ENCODE measurements at regions not wholly inside any gene's neighbourhood (a gene's known extent, or its start where the extent isn't known, plus 50 kb on each side); places are given as distances from the start of the nearest gene placed in this dataset.

DNA sequence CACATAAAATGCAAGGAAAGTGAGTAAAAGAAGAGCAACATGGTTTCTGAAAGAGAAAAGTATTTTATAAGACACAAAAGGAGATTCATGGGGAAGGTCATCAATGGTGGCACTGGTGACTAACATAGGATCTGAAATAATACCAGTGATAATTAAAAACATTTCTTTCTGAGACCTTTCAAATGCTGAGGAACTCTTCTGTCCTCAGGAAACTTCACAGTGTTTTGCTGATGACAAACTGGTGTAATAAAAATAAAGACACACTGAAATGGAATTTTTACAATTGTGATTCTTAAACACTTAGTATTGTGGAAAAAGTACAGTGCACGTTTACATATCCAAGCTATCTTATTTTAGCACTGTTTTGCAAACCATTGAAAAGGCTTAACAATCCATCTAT is 80.4 kb upstream of the ZBTB20 start:
- Histone ChIP-seq H3K27ac (ENCODE audit: low read depth, low read length) (no peak overlapping the region), H3K9me3 (ENCODE audit: control insufficient read depth in 5 of 5, low read length in 5 of 5) (no peaks in the 10 kb centered on the region), H3K4me1 (ENCODE audit: control insufficient read depth in 5 of 5, insufficient read depth in 5 of 5, low read length in 5 of 5) (peaks cover 0 to 13% (median 9%) of the 10 kb centered on the region in 5 donors), H3K9ac (ENCODE audit: low read length in 5 of 5) (no peak overlapping the region), H3K36me3 (ENCODE audit: control insufficient read depth in 5 of 5, insufficient read depth in 5 of 5, low read length in 5 of 5) (no peaks in the 10 kb centered on the region), H3K27me3 (ENCODE audit: control insufficient read depth in 5 of 5, insufficient read depth in 4 of 5, low read length in 5 of 5) (no peaks in the 10 kb centered on the region), H3K4me3 (ENCODE audit: low read depth in 1 of 5, low read length in 5 of 5) (no peak overlapping the region)

GRCh38 chr3:115228266-115228665 is 81.2 kb upstream of the ZBTB20 start:
- Histone ChIP-seq H3K9ac (ENCODE audit: low read length in 5 of 5) (no peak overlapping the region), H3K9me3 (ENCODE audit: control insufficient read depth in 5 of 5, low read length in 5 of 5) (no peaks in the 10 kb centered on the region), H3K27ac (ENCODE audit: low read depth, low read length) (no peak overlapping the region), H3K27me3 (ENCODE audit: control insufficient read depth in 5 of 5, insufficient read depth in 4 of 5, low read length in 5 of 5) (no peaks in the 10 kb centered on the region), H3K36me3 (ENCODE audit: control insufficient read depth in 5 of 5, insufficient read depth in 5 of 5, low read length in 5 of 5) (no peaks in the 10 kb centered on the region), H3K4me1 (ENCODE audit: control insufficient read depth in 5 of 5, insufficient read depth in 5 of 5, low read length in 5 of 5) (peaks cover 0 to 13% (median 9%) of the 10 kb centered on the region in 5 donors), H3K4me3 (ENCODE audit: low read depth in 1 of 5, low read length in 5 of 5) (no peak overlapping the region)

DNA sequence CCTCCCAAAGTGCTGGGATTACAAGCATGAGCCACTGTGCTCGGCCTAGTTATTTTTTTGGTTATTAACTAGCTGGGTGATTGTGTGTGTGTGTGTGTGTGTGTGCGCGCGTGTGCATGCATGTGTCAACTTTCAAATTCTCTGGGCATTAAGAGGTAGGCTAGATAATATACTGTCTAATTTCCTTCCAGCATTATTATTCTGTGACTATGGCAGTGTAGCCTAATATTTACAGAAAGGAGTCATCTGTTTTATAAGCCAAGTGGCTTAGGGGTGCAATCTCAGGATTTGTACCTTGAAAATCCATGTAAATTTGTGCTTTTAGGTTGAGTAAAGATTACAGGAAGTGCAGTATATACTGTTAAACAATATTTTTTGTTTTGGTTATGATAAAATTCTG is 85.1 kb upstream of the ZBTB20 start:
- H3K9ac ChIP-seq (ENCODE audit: low read length in 5 of 5), result no peak overlapping the region
- H3K27me3 ChIP-seq (ENCODE audit: control insufficient read depth in 5 of 5, insufficient read depth in 4 of 5, low read length in 5 of 5), result no peaks in the 10 kb centered on the region
- H3K9me3 ChIP-seq (ENCODE audit: control insufficient read depth in 5 of 5, low read length in 5 of 5), result no peaks in the 10 kb centered on the region
- H3K27ac ChIP-seq (ENCODE audit: low read depth, low read length), result no peak overlapping the region
- H3K4me3 ChIP-seq (ENCODE audit: low read depth in 1 of 5, low read length in 5 of 5), result no peak overlapping the region
- H3K36me3 ChIP-seq (ENCODE audit: control insufficient read depth in 5 of 5, insufficient read depth in 5 of 5, low read length in 5 of 5), result no peaks in the 10 kb centered on the region
- peaks cover 0 to 13% (median 9%) of the 10 kb centered on the region in 5 donors for H3K4me1 ChIP-seq (ENCODE audit: control insufficient read depth in 5 of 5, insufficient read depth in 5 of 5, low read length in 5 of 5)

GRCh38 chr3:115233021-115233420 is 85.9 kb upstream of the ZBTB20 start:
- no peaks in the 10 kb centered on the region for H3K27me3 ChIP-seq (ENCODE audit: control insufficient read depth in 5 of 5, insufficient read depth in 4 of 5, low read length in 5 of 5)
- H3K4me3 ChIP-seq (ENCODE audit: low read depth in 1 of 5, low read length in 5 of 5), result no peak overlapping the region
- H3K27ac ChIP-seq (ENCODE audit: low read depth, low read length), result no peak overlapping the region
- H3K9me3 ChIP-seq (ENCODE audit: control insufficient read depth in 5 of 5, low read length in 5 of 5), result no peaks in the 10 kb centered on the region
- H3K36me3 ChIP-seq (ENCODE audit: control insufficient read depth in 5 of 5, insufficient read depth in 5 of 5, low read length in 5 of 5), result no peaks in the 10 kb centered on the region
- H3K4me1 ChIP-seq (ENCODE audit: control insufficient read depth in 5 of 5, insufficient read depth in 5 of 5, low read length in 5 of 5), result peaks cover 0 to 13% (median 9%) of the 10 kb centered on the region in 5 donors
- no peak overlapping the region for H3K9ac ChIP-seq (ENCODE audit: low read length in 5 of 5)

DNA sequence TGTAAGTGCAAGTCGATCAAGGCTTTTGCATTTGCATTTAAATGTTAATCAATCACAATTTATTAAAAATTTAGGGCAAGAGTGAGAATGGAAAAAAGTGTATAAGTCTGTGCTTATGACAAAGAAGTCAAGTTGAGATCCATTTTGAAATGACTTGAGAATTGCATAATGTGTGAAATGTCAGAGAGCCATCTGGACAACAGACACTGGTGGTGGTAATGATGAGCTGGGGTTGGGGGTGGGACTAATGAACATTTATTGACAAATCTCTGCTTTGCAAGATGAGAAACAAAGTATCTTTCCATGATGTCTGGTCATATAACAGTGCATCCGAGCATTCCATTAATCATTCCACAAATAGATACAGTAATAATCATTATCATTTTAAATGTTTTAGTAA is 89.4 kb upstream of the ZBTB20 start:
- Histone ChIP-seq H3K36me3 (ENCODE audit: control insufficient read depth in 5 of 5, insufficient read depth in 5 of 5, low read length in 5 of 5) (no peaks in the 10 kb centered on the region), H3K9me3 (ENCODE audit: control insufficient read depth in 5 of 5, low read length in 5 of 5) (no peaks in the 10 kb centered on the region)

GRCh38 chr3:115239717-115240116 is 92.6 kb upstream of the ZBTB20 start:
- H3K27ac ChIP-seq (ENCODE audit: low read depth, low read length), result no peak overlapping the region
- no peaks in the 10 kb centered on the region for H3K27me3 ChIP-seq (ENCODE audit: control insufficient read depth in 5 of 5, insufficient read depth in 4 of 5, low read length in 5 of 5)
- H3K4me3 ChIP-seq (ENCODE audit: low read depth in 1 of 5, low read length in 5 of 5), result no peak overlapping the region
- H3K9ac ChIP-seq (ENCODE audit: low read length in 5 of 5), result no peak overlapping the region
- no peaks in the 10 kb centered on the region for H3K9me3 ChIP-seq (ENCODE audit: control insufficient read depth in 5 of 5, low read length in 5 of 5)
- H3K4me1 ChIP-seq (ENCODE audit: control insufficient read depth in 5 of 5, insufficient read depth in 5 of 5, low read length in 5 of 5), result peaks cover 0 to 3% (median 0%) of the 10 kb centered on the region in 5 donors
- H3K36me3 ChIP-seq (ENCODE audit: control insufficient read depth in 5 of 5, insufficient read depth in 5 of 5, low read length in 5 of 5), result no peaks in the 10 kb centered on the region

More for the DNA sequence above, 89.4 kb upstream of the ZBTB20 start:
- peaks cover 0 to 3% (median 0%) of the 10 kb centered on the region in 5 donors for H3K4me1 ChIP-seq (ENCODE audit: control insufficient read depth in 5 of 5, insufficient read depth in 5 of 5, low read length in 5 of 5)
- H3K27ac ChIP-seq (ENCODE audit: low read depth, low read length), result no peak overlapping the region
- H3K9ac ChIP-seq (ENCODE audit: low read length in 5 of 5), result no peak overlapping the region
- no peaks in the 10 kb centered on the region for H3K27me3 ChIP-seq (ENCODE audit: control insufficient read depth in 5 of 5, insufficient read depth in 4 of 5, low read length in 5 of 5)
- H3K4me3 ChIP-seq (ENCODE audit: low read depth in 1 of 5, low read length in 5 of 5), result no peak overlapping the region

- H3K27me3 ChIP-seq (ENCODE audit: control insufficient read depth in 5 of 5, insufficient read depth in 4 of 5, low read length in 5 of 5), result no peaks in the 10 kb centered on the region
- H3K36me3 ChIP-seq (ENCODE audit: control insufficient read depth in 5 of 5, insufficient read depth in 5 of 5, low read length in 5 of 5), result no peaks in the 10 kb centered on the region
- no peak overlapping the region for H3K9ac ChIP-seq (ENCODE audit: low read length in 5 of 5)
- no peak overlapping the region for H3K4me3 ChIP-seq (ENCODE audit: low read depth in 1 of 5, low read length in 5 of 5)
- H3K9me3 ChIP-seq (ENCODE audit: control insufficient read depth in 5 of 5, low read length in 5 of 5), result no peaks in the 10 kb centered on the region
- no peak overlapping the region for H3K27ac ChIP-seq (ENCODE audit: low read depth, low read length)
- peaks cover 0 to 3% (median 0%) of the 10 kb centered on the region in 5 donors for H3K4me1 ChIP-seq (ENCODE audit: control insufficient read depth in 5 of 5, insufficient read depth in 5 of 5, low read length in 5 of 5)
Observed at GRCh38 chr3:115244350-115244749, 97.3 kb upstream of the ZBTB20 start.

- Histone ChIP-seq H3K27me3 (ENCODE audit: control insufficient read depth in 5 of 5, insufficient read depth in 4 of 5, low read length in 5 of 5) (no peaks in the 10 kb centered on the region), H3K4me3 (ENCODE audit: low read depth in 1 of 5, low read length in 5 of 5) (no peak overlapping the region), H3K27ac (ENCODE audit: low read depth, low read length) (no peak overlapping the region), H3K36me3 (ENCODE audit: control insufficient read depth in 5 of 5, insufficient read depth in 5 of 5, low read length in 5 of 5) (no peaks in the 10 kb centered on the region), H3K9me3 (ENCODE audit: control insufficient read depth in 5 of 5, low read length in 5 of 5) (no peaks in the 10 kb centered on the region), H3K9ac (ENCODE audit: low read length in 5 of 5) (no peak overlapping the region), H3K4me1 (ENCODE audit: control insufficient read depth in 5 of 5, insufficient read depth in 5 of 5, low read length in 5 of 5) (no peaks in the 10 kb centered on the region)
Observed at GRCh38 chr3:115245438-115245837, 98.3 kb upstream of the ZBTB20 start.

DNA sequence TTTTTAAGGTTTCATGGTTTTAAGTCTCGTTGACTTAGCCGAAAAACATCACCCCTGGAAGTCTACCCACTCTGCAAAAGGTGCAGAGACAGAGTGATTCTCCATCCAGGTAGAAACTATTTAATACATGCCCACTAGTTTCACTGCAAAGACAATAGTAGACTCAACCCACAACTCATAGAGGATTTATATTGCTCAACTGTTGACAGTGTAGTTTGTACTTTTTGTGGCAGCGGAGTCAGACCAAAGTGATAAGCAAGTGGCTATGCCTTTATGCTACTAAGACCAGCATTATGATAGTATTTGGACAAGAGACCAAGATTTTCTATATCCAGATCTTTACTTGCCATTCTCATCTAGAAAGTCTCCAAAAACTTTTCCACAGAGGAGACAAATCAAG is 98.8 kb upstream of the ZBTB20 start:
- no peak overlapping the region for H3K9ac ChIP-seq (ENCODE audit: low read length in 5 of 5)
- no peak overlapping the region for H3K27ac ChIP-seq (ENCODE audit: low read depth, low read length)
- H3K4me1 ChIP-seq (ENCODE audit: control insufficient read depth in 5 of 5, insufficient read depth in 5 of 5, low read length in 5 of 5), result no peaks in the 10 kb centered on the region
- H3K27me3 ChIP-seq (ENCODE audit: control insufficient read depth in 5 of 5, insufficient read depth in 4 of 5, low read length in 5 of 5), result no peaks in the 10 kb centered on the region
- H3K4me3 ChIP-seq (ENCODE audit: low read depth in 1 of 5, low read length in 5 of 5), result no peak overlapping the region
- no peaks in the 10 kb centered on the region for H3K9me3 ChIP-seq (ENCODE audit: control insufficient read depth in 5 of 5, low read length in 5 of 5)
- no peaks in the 10 kb centered on the region for H3K36me3 ChIP-seq (ENCODE audit: control insufficient read depth in 5 of 5, insufficient read depth in 5 of 5, low read length in 5 of 5)

GRCh38 chr3:115246461-115247020 is 99.5 kb upstream of the ZBTB20 start:
- Histone ChIP-seq H3K36me3 (ENCODE audit: control insufficient read depth in 5 of 5, insufficient read depth in 5 of 5, low read length in 5 of 5) (no peaks in the 10 kb centered on the region), H3K27ac (ENCODE audit: low read depth, low read length) (no peak overlapping the region), H3K9ac (ENCODE audit: low read length in 5 of 5) (no peak overlapping the region), H3K4me1 (ENCODE audit: control insufficient read depth in 5 of 5, insufficient read depth in 5 of 5, low read length in 5 of 5) (no peaks in the 10 kb centered on the region), H3K9me3 (ENCODE audit: control insufficient read depth in 5 of 5, low read length in 5 of 5) (no peaks in the 10 kb centered on the region), H3K4me3 (ENCODE audit: low read depth in 1 of 5, low read length in 5 of 5) (no peak overlapping the region), H3K27me3 (ENCODE audit: control insufficient read depth in 5 of 5, insufficient read depth in 4 of 5, low read length in 5 of 5) (no peaks in the 10 kb centered on the region)

GRCh38 chr3:115248274-115248673 is 101.2 kb upstream of the ZBTB20 start:
- no peak overlapping the region for H3K9ac ChIP-seq (ENCODE audit: low read length in 5 of 5)
- H3K27ac ChIP-seq (ENCODE audit: low read depth, low read length), result no peak overlapping the region
- no peaks in the 10 kb centered on the region for H3K9me3 ChIP-seq (ENCODE audit: control insufficient read depth in 5 of 5, low read length in 5 of 5)
- H3K27me3 ChIP-seq (ENCODE audit: control insufficient read depth in 5 of 5, insufficient read depth in 4 of 5, low read length in 5 of 5), result no peaks in the 10 kb centered on the region
- no peak overlapping the region for H3K4me3 ChIP-seq (ENCODE audit: low read depth in 1 of 5, low read length in 5 of 5)
- H3K4me1 ChIP-seq (ENCODE audit: control insufficient read depth in 5 of 5, insufficient read depth in 5 of 5, low read length in 5 of 5), result no peaks in the 10 kb centered on the region
- no peaks in the 10 kb centered on the region for H3K36me3 ChIP-seq (ENCODE audit: control insufficient read depth in 5 of 5, insufficient read depth in 5 of 5, low read length in 5 of 5)

Measured in subcutaneous abdominal adipose tissue (tissue), 5 donors.